ENCODE measurements at regions not wholly inside any gene's neighbourhood (a gene's known extent, or its start where the extent isn't known, plus 50 kb on each side); places are given as distances from the start of the nearest gene placed in this dataset.

DNA sequence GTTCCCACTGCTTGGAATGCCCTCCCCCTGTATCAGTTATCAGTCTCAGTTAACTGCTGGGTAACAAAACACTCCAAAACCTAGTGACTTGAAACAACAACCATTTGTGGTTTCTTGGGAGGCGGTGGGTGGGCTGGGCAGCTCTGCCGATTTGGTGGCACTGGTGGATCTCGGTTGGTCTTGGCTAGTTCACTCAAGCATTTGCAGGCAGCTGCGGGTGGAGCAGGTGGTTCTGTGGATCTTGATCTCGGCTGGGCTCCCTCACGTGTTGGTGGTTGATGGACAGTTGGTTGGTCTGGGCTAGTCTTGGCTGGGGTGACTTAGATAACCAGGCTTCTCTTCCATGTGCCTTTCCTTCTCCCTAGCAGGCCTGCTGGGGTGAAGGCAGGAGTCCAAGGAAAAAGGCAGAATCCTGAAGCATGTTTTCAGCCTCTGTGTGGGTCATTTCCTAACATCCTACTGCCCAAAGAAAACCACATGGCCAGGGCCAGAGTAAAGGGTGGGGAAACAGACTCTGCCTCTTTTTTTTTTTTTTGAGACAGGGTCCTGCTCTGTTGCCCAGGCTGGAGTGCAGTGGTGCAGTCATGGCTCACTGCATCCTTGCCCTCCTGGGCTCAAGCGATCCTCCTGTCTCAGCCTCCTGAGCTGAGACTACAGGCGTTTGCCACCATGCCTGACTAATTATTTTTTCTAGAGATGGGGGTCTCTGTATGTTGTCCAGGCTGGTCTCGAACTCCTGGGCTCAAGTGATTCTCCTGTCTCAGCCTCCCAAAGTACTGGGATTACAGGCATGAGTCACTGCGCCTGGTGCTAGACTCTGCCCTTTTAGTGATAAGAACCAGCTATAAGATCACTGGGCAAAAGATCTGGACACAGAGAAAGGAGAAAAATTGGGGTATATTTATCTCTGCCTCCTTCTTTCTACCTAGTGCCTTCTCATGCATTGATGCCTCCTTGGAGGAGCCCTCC lies 183.7 kb downstream of the RGS3 start (continued):
- TF ChIP-seq CEBPB (IDR thresholded peaks at IDR 0.05; ENCODE audit: low read depth, low read length) = no peak
